HepG2 (cell line): ENCODE measurements at regions not wholly inside any gene's neighbourhood (a gene's known extent, or its start where the extent isn't known, plus 50 kb on each side); places are given as distances from the start of the nearest gene placed in this dataset.
"Not testable (repeated sequence)": the region's sequence is repeated elsewhere in the genome, so short reads cannot be mapped to it uniquely, and the experiment has no call there.

Experiments used
- ATAC-seq: fragments of 200-7000 bp; cut with Tn5 transposase; 3 replicates; pipeline ENCODE4 v1.9.1; 2020; ENCODE audit warnings: mild to moderate bottlenecking, moderate library complexity
- BruUV-seq: library from RNA; stranded (reverse); fragments of 400-500 nt; replicated peaks from 2 replicates; lab custom pipeline; 2021; lab: Mats Ljungman, UMichigan
- CTCF ChIA-PET: fragments of 300-600 bp; formaldehyde crosslinking; extraction: SDS; loops from one replicate; lab custom pipeline; 2021; ENCODE audit warnings: low total read pairs, inconsistent platforms, low intra/inter-chr PET ratio; lab: Yijun Ruan, JAX
- POLR2A ChIA-PET: fragments of 350-600 bp; sonication (Branson Sonifier 250); formaldehyde crosslinking; loops from one replicate; lab custom pipeline; 2020; ENCODE audit warnings: antibody characterized with exemption, inconsistent platforms; lab: Yijun Ruan, JAX
- DNase-seq: peaks from one replicate; pipeline ENCODE4 v3.0.0-alpha.2; 2015; ENCODE audit warnings: low spot score
- FAIRE-seq: peaks from 3 replicates; lab custom pipeline; 2011; peaks lifted over from hg19 to GRCh38; lab: Jason Lieb, UNC
- H2AFZ ChIP-seq: one replicate; pipeline ENCODE4 v1.6.1; 2011; ENCODE audit warnings: low read length, inconsistent platforms
- H3K27ac ChIP-seq: fragments of 300-600 bp; 3 replicates; pipeline ENCODE4 v1.8.0; 2011; ENCODE audit warnings: mixed run types, mild to moderate bottlenecking, mixed read lengths, low read length, inconsistent platforms; ENCODE audit not compliant: insufficient read depth; ENCODE audit errors: extremely low read length
- H3K27me3 ChIP-seq, 2 experiments: fragments of 200-600 bp in 1 of 2; 2 replicates in 1 of 2; 3 replicates in 1 of 2; pipeline versions ENCODE4 v1.6.0 to v1.8.0; 2011; ENCODE audit warnings: low read length in 2 of 2, mild to moderate bottlenecking in 2 of 2, moderate library complexity in 2 of 2, inconsistent platforms in 1 of 2; ENCODE audit not compliant: insufficient read depth in 2 of 2, control insufficient read depth in 1 of 2
- H3K36me3 ChIP-seq, 2 experiments: fragments of 200-600 bp in 1 of 2; replicated peaks in 1 of 2; 2 replicates in 1 of 2; 3 replicates in 1 of 2; pipeline versions ENCODE4 v1.5.1 to v1.8.0; 2011; ENCODE audit warnings: low read length in 2 of 2, inconsistent platforms in 1 of 2; ENCODE audit not compliant: insufficient read depth in 2 of 2, control insufficient read depth in 1 of 2
- H3K4me1 ChIP-seq: 2 replicates; pipeline ENCODE4 v1.5.1; 2012; ENCODE audit warnings: low read length, inconsistent platforms; ENCODE audit not compliant: insufficient read depth
- H3K4me2 ChIP-seq: 2 replicates; pipeline ENCODE4 v1.6.0; 2011; ENCODE audit warnings: low read depth, low read length, inconsistent platforms
- H3K4me3 ChIP-seq, 3 experiments: fragments of 200-600 bp in 1 of 3; sonication (generic), shearing (Covaris generic) in 1 of 3; replicated peaks in 1 of 3; 2 replicates each; pipeline ENCODE4 v1.5.1; 2011 to 2016; ENCODE audit warnings: low read length in 3 of 3, inconsistent platforms in 2 of 3, low read depth in 2 of 3, mild to moderate bottlenecking in 2 of 3, control low read depth in 1 of 3, mixed read lengths in 1 of 3; ENCODE audit not compliant: insufficient read depth in 1 of 3
- H3K79me2 ChIP-seq: one replicate; pipeline ENCODE4 v1.6.1; 2011; ENCODE audit warnings: low read length, inconsistent platforms; ENCODE audit not compliant: insufficient read depth
- H3K9ac ChIP-seq: 2 replicates; pipeline ENCODE4 v1.6.0; 2011; ENCODE audit warnings: mild to moderate bottlenecking, low read depth, low read length, inconsistent platforms; ENCODE audit not compliant: insufficient read depth
- H3K9me3 ChIP-seq: 2 replicates; pipeline ENCODE4 v1.5.1; 2012; ENCODE audit warnings: mild to moderate bottlenecking, low read length
- H4K20me1 ChIP-seq: 2 replicates; pipeline ENCODE4 v1.6.0; 2011; ENCODE audit warnings: inconsistent platforms, mild to moderate bottlenecking, low read length, moderate library complexity; ENCODE audit not compliant: insufficient read depth
- ATF7-NPFF ChIP-seq: sonication (generic); formaldehyde crosslinking; IDR thresholded peaks from 2 replicates; pipeline ENCODE4 v1.8.1; 2023; ENCODE audit warnings: mild to moderate bottlenecking, low read depth, missing genetic modification reagents, moderate library complexity
- CTCF ChIP-seq: sonication (generic); formaldehyde crosslinking; IDR thresholded peaks from 2 replicates; pipeline ENCODE4 v1.5.0; 2020; ENCODE audit warnings: mild to moderate bottlenecking, missing genetic modification reagents, moderate library complexity
- ELF4 ChIP-seq: sonication (generic); formaldehyde crosslinking; IDR thresholded peaks from 2 replicates; pipeline ENCODE4 v1.5.0; 2020; ENCODE audit warnings: missing genetic modification reagents, mild to moderate bottlenecking, moderate library complexity, borderline replicate concordance
- GZF1 ChIP-seq: sonication (generic); formaldehyde crosslinking; IDR thresholded peaks from 2 replicates; pipeline ENCODE4 v1.5.1; 2020; ENCODE audit warnings: mild to moderate bottlenecking, missing genetic modification reagents
- ISL2 ChIP-seq: sonication (generic); formaldehyde crosslinking; IDR thresholded peaks from 2 replicates; pipeline ENCODE4 v1.5.0; 2020; ENCODE audit warnings: missing genetic modification reagents
- PAX8 ChIP-seq: sonication (generic); formaldehyde crosslinking; IDR thresholded peaks from 2 replicates; pipeline ENCODE4 v1.8.0; 2022; ENCODE audit warnings: mild to moderate bottlenecking, missing genetic modification reagents, borderline replicate concordance
- RELA ChIP-seq: sonication (generic); formaldehyde crosslinking; IDR thresholded peaks from 2 replicates; pipeline ENCODE4 v1.4.0; 2020; ENCODE audit warnings: missing genetic modification reagents
- SIN3B ChIP-seq: fragments of 150-350 bp; IDR thresholded peaks from 2 replicates; pipeline ENCODE4 v1.6.1; 2014; ENCODE audit warnings: low read length
- STAT6 ChIP-seq: sonication (generic); formaldehyde crosslinking; IDR thresholded peaks from 2 replicates; pipeline ENCODE4 v1.4.0; 2020; ENCODE audit warnings: missing genetic modification reagents, mild to moderate bottlenecking, borderline replicate concordance
- ZBTB7A ChIP-seq: sonication (generic); formaldehyde crosslinking; IDR thresholded peaks from 2 replicates; pipeline ENCODE4 v1.8.0; 2022; ENCODE audit warnings: mild to moderate bottlenecking, missing genetic modification reagents
- ZMYM2 ChIP-seq: sonication (generic); formaldehyde crosslinking; IDR thresholded peaks from 2 replicates; pipeline ENCODE4 v1.8.0; 2022; ENCODE audit warnings: mild to moderate bottlenecking, missing genetic modification reagents
- ZNF503 ChIP-seq: sonication (generic); formaldehyde crosslinking; IDR thresholded peaks from 2 replicates; pipeline ENCODE4 v1.4.0; 2020; ENCODE audit warnings: missing genetic modification reagents
- ZNF570 ChIP-seq: sonication (generic); formaldehyde crosslinking; IDR thresholded peaks from 2 replicates; pipeline ENCODE4 v1.4.0; 2020; ENCODE audit warnings: mild to moderate bottlenecking, missing genetic modification reagents, borderline replicate concordance
- ZNF776 ChIP-seq: sonication (generic); formaldehyde crosslinking; IDR thresholded peaks from 2 replicates; pipeline ENCODE4 v1.4.0; 2020; ENCODE audit warnings: mild to moderate bottlenecking, missing genetic modification reagents
- WGBS: methylation state at CpG from one replicate; pipeline ENCODE4 v1.1.6; 2017; ENCODE audit warnings: low lambda C conversion rate; 5-methylcytosine and 5-hydroxymethylcytosine counted together
- in situ Hi-C: cut with HindIII; loops from 2 replicates; pipeline ENCODE4 v1.10.0; 2017; ENCODE audit warnings: low pct_unique_long_range_greater_than_20kb; ENCODE audit not compliant: extremely low pct_ligation_motif_present
- intact Hi-C: fragments of 100-400 bp; cut with micrococcal nuclease; formaldehyde crosslinking; loops from one replicate; pipeline ENCODE4 v1.10.0; 2022; ENCODE audit not compliant: unreplicated experiment

GRCh38 chr16:86888231-86889053 lies 310.1 kb downstream of the FOXL1 start:
- Histone ChIP-seq H3K4me3 (no peak overlapping the region), H2AFZ (no peak overlapping the region), H3K4me2 (no peak overlapping the region), H3K27me3 (peaks cover 4 to 46% of the 10 kb centered on the region in 2 experiments), H3K27ac (no peak overlapping the region), H4K20me1 (no peaks in the 10 kb centered on the region), H3K9ac (no peak overlapping the region), H3K79me2 (no peaks in the 10 kb centered on the region), H3K9me3 (no peaks in the 10 kb centered on the region), H3K36me3 (no peaks in the 10 kb centered on the region), H3K4me1 (no peaks in the 10 kb centered on the region)
- ChIA-PET POLR2A (no interaction called here), CTCF (no interaction called here)
- BruUV-seq = no TSS peak
- DNase-seq (no peak), FAIRE-seq (no peak), ATAC-seq (no peak)
- in situ Hi-C loops = no loop called here
- WGBS = 12% methylated on average over 4 of the region's 4 CpGs
- TF ChIP-seq CTCF (no peak), RELA (no peak), GZF1 (no peak), ZNF503 (no peak), ZNF776 (CRISPR knock-in tag) (no peak), ZMYM2 (CRISPR knock-in tag) (no peak), STAT6 (CRISPR knock-in tag) (no peak), ELF4 (no peak), PAX8 (CRISPR knock-in tag) (no peak), ZBTB7A (no peak), ATF7-NPFF (CRISPR knock-in tag) (no peak), SIN3B (no peak), ISL2 (CRISPR knock-in tag) (no peak), ZNF570 (CRISPR knock-in tag) (no peak)
- intact Hi-C loops = no loop called here

GRCh38 chr16:86889054-86889366 lies 310.7 kb downstream of the FOXL1 start:
- WGBS = 4% methylated on average over 1 of the region's 1 CpG
- BruUV-seq, H3K9me3 ChIP-seq, CTCF ChIA-PET, POLR2A ChIA-PET, H3K79me2 ChIP-seq, H3K4me1 ChIP-seq, ATAC-seq, intact Hi-C loops, H4K20me1 ChIP-seq, H3K27ac ChIP-seq, H3K9ac ChIP-seq, FAIRE-seq, in situ Hi-C loops, H3K4me2 ChIP-seq, H3K36me3 ChIP-seq, H3K4me3 ChIP-seq, H2AFZ ChIP-seq, DNase-seq: not testable (repeated sequence)
- peaks cover 4 to 44% of the 10 kb centered on the region in 2 experiments for H3K27me3 ChIP-seq
